ENCODE measurements at regions not wholly inside any gene's neighbourhood (a gene's known extent, or its start where the extent isn't known, plus 50 kb on each side); places are given as distances from the start of the nearest gene placed in this dataset.

DNA sequence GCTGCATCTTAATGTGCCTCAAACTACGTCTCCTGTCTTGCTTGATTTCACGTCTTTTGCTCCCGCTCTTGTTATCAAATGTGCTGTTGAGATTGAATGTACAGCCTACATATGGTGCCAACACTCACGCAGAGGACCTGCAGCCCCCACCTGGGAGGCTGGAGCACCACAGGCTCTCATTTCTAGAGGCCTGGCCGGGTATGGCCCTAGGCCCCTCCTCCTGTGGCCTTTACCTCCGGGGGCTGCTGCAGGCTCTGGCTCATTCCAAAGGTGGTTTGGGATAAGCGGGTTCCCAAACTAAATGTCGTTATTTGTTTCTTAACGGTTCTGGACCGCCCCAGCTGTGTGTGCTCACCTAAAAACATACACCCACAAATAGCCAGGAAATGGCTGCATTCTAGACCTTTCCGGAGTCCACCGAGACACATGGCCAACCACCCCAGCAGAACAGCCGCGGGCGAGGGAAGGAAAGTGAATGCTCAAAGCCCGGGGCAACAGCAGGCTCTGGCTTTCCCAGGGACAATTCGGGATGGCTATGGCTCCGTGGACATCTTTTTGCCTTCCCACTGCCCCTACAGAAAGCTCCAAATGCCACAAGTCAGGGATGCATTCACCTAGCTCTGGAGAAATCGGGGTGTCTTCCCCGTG is 105.9 kb downstream of the ENGASE start:
- intact Hi-C loops (cut with micrococcal nuclease; ENCODE audit: unreplicated experiment) = no loop called here
- no peak for ATAC-seq

More for the DNA sequence above, 105.9 kb downstream of the ENGASE start:
- no peak for FAIRE-seq
- no peak for DNase-seq (ENCODE audit: low spot score)
- CTCF ChIA-PET (ENCODE audit: low intra/inter-chr PET ratio, low total read pairs) = no interaction called here
- BruUV-seq (replicated peaks) = no TSS peak
- H3K36me3 ChIP-seq (replicated peaks in 1 of 2; ENCODE audit: control insufficient read depth in 1 of 2, insufficient read depth in 2 of 2, low read length in 2 of 2) = no peaks in the 10 kb centered on the region
- no peaks in the 10 kb centered on the region for H3K79me2 ChIP-seq (ENCODE audit: insufficient read depth, low read length)
- H4K20me1 ChIP-seq (ENCODE audit: insufficient read depth, low read length) = peaks cover 9% of the 10 kb centered on the region; the same call in 1 of the 2 replicates
- POLR2A ChIA-PET = no interaction called here
- H3K27me3 ChIP-seq (ENCODE audit: control insufficient read depth in 1 of 2, insufficient read depth in 2 of 2, low read length in 2 of 2) = peaks cover 41 to 91% of the 10 kb centered on the region in 2 experiments
- no peaks in the 10 kb centered on the region for H3K4me1 ChIP-seq (ENCODE audit: insufficient read depth, low read length)
- TF ChIP-seq ZNF639 (CRISPR knock-in tag; conservative IDR thresholded peaks at IDR 0.05) (no peak), AKAP8 (CRISPR knock-in tag; IDR thresholded peaks at IDR 0.05) (no peak), ZEB1 (IDR thresholded peaks at IDR 0.05; ENCODE audit: insufficient replicate concordance, low read depth) (no peak), ZNF292 (CRISPR knock-in tag; IDR thresholded peaks at IDR 0.05; ENCODE audit: borderline replicate concordance, low read depth) (no peak), ZNF44 (CRISPR knock-in tag; IDR thresholded peaks at IDR 0.05) (no peak)
- TF ChIP-seq, protein P1, sequence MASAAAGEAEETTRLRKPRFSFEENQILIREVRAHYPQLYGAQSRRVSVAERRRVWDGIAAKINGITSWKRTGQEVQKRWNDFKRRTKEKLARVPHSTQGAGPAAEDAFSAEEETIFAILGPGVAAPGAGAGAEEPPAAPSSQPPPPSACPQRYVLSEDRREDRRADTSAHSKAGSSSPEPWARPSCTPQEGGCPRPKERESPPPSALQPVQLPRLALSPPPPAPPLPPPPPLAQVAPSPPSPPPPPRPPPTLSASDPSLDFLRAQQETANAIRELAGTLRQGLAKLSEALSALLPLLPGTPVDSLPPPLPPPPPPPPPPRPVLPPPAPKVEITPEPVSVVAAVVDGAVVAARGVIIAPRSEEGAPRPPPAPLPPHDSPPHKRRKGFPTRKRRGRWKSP (CRISPR knock-in tag; IDR thresholded peaks at IDR 0.05) = no peak
- 26% methylated on average over 18 of the region's 20 CpGs for WGBS (ENCODE audit: low lambda C conversion rate)
- H2AFZ ChIP-seq (ENCODE audit: low read length) = no peak overlapping the region
- no peak overlapping the region for H3K27ac ChIP-seq (ENCODE audit: extremely low read length, insufficient read depth, low read length)
- no peak overlapping the region for H3K9ac ChIP-seq (ENCODE audit: insufficient read depth, low read depth, low read length)
- in situ Hi-C loops (cut with HindIII; ENCODE audit: extremely low pct_ligation_motif_present, low pct_unique_long_range_greater_than_20kb) = no loop called here
- no peak overlapping the region for H3K4me3 ChIP-seq (replicated peaks in 1 of 3; ENCODE audit: insufficient read depth in 1 of 3, low read depth in 2 of 3, low read length in 3 of 3)
- no peak overlapping the region for H3K4me2 ChIP-seq (ENCODE audit: low read depth, low read length)
- H3K9me3 ChIP-seq (ENCODE audit: low read length) = no peaks in the 10 kb centered on the region

Data from HepG2 (cell line).